Activated CD4-positive, alpha-beta T cell treated with anti-CD3 and anti-CD28 coated beads, Interleukin-2, Interleukin-6, amounts not matched to agents 100 ng/mL and 50 ng/mL, durations not matched to agents 16 hours and 8 hours (primary cell): ENCODE measurements at regions not wholly inside any gene's neighbourhood (a gene's known extent, or its start where the extent isn't known, plus 50 kb on each side); places are given as distances from the start of the nearest gene placed in this dataset.

Source experiments
- DNase-seq: peaks from one replicate; pipeline ENCODE4 v3.0.0-alpha.2; 2020

DNA sequence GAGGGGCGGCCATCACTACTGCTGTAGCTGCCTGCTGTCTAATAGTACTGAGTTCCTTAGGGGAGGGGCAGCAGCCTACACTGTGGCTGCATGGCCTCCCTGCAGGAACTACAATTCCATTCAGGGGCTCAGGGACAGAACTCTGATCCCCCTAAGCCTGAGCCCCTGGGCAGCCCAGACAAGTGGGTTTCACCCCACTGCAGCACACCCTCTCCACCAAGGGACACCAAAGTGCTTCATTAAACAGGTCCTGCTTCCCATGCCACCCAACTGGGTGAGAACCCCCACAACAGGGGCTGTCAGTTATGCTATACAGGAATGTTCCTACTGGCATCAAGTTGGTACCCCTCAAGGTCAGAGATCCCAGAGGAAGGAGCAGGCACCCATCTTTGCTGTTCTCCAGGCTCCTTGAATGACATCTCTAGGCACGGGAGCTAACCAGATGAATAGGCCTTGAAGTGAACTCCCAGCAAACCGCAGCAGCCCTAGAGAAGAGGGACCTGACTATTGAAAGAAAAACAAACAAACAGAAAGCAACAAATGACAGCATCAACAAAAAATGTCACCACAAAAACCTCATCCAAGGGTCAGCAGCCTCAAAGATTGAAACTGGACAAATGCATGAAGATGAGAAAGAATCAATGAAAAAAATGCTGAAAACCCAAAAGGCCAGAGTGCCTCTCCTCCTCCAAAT lies 437.4 kb downstream of the NUF2 start:
- no peak for DNase-seq

DNA sequence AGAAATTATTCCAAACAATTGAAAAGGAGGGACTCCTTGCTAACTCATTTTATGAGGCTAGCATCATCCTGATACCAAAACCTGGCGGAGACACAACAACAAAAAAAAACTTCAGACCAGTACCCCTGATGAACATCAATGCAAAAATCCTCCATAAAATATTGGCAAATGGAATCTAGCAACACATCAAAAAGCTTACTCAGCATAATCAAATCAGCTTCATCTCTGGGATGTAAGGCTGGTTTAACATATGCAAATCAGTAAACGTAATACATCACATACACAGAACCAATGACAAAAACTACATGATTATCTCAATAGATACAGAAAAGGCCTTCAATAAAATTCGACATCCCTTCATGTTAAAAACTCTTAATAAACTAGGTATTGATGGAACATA lies 440.1 kb downstream of the NUF2 start:
- no peak for DNase-seq

DNA sequence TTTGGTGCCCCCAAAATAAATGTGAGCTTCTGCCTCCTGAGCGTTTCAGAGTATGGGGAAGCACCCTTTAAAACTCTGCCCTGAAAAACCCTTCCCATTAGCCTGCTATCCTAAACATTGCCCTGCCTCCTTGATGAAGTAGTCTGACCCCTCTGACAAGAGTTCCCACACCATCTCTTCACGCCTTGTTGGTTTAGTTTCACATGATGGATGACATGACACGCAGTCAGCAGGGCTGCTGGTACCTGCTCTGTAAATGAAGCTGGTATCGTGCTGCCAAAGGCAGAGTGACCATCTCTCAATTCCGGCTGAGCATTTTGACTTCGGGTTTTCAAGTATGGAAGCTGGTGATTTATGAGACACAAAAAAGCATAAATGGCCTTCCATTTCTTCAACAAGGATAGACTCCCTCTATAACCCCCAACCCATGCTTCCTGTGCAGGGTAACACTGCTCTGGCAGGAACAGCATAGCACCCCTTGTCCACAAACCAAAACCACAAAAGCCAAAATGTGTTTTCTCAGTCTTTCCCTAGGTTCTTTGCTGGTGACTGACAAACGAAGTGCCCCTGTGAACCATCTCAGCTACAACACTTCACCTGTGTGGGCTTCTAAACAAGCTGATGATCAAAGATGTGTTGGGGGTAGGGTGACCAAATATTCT lies 444.6 kb downstream of the NUF2 start:
- DNase-seq = no peak

DNA sequence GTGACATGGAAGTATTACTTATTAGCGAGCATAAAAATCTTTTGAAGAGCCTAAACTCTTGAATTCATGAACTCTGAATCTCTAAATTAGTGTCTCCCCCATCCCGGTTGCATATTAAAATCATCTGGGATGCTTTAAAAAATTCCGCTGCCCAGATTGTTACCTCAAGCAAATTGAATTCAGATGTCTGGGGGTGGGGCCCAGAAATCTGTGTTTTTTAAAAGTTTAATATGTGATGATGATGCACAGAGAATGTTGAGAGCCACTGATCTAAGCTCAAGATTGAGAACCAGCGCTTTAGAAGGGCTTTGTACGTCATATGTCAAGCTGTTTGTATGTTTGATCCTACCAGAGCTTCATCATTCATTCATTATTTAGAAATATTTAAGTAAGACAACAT lies 446.8 kb downstream of the NUF2 start:
- no peak for DNase-seq

DNA sequence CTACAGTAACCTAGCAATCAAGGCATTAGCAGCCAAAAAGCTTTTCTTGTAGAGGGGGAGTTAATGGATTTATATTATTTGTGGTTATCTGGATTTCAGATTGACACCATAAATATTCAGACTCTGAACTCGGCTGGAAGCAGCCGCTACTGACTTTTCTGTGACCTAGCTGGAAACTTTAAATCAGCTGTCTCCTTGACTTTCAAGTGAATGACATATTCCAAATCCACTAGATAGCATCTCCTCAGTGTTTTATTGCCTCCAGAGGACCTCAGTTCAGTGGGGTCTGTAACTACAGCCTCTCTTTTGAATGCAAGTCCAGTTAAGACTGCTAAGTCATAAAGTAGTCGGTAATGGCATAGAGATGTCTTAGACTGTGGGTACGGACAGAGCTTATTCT lies 448.5 kb downstream of the NUF2 start:
- DNase-seq = no peak

DNA sequence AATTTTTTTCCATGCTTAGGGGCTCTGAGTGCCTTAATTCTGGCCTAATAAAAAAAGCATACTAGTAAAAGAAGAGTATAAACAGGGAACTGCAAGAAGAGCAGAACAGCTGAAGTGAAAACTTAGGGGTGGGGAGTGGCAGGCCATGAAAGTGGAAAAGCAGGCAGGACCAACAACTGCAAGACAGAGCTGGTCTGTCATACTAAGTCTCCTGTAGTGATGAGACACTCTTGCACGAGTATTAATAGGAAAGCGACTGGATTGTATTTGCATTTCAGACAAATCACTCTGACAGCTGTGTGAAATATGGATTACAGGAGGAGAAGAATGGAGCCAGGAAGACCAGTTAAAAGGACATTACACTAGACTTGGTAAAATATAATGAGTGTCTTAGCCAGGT lies 449.9 kb downstream of the NUF2 start:
- no peak for DNase-seq

DNA sequence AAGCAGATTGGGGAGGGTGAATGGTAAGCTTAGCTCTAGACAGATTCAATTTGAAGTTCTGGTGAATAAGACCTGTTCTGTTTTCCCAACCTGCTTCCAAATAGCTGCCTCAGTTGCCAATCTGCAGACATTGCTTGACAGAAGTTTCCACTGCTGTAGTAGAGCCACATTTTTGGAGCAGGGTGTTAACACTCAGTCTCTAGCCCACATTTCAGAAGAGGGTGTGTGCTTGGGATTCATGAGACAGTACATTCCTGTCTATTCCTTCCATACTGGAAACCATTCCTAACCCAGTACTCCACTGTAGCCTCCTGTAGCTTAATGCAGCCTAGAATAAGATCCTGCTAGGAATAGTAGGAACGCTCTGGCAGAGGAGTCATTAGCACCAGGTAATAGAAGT lies 450.5 kb downstream of the NUF2 start:
- DNase-seq = no peak

DNA sequence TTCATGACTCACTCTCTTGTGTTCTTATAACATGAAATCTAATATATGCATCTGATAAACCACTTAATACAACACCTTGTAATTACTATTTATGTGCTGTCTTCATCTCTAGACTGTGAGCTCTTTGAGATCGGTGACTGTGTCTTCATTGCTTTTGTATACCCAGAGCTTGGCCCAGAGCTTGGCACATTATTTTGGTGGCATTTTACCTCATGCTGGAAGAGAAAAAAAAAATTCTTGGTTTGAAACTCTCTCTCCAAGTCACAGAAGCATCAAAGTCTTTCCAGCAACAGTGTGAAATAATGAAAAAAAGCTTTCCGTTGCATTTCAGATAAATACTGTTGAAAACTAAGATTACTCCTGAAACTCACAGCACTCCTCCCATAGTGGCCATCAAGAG lies 451.6 kb downstream of the NUF2 start:
- no peak for DNase-seq

DNA sequence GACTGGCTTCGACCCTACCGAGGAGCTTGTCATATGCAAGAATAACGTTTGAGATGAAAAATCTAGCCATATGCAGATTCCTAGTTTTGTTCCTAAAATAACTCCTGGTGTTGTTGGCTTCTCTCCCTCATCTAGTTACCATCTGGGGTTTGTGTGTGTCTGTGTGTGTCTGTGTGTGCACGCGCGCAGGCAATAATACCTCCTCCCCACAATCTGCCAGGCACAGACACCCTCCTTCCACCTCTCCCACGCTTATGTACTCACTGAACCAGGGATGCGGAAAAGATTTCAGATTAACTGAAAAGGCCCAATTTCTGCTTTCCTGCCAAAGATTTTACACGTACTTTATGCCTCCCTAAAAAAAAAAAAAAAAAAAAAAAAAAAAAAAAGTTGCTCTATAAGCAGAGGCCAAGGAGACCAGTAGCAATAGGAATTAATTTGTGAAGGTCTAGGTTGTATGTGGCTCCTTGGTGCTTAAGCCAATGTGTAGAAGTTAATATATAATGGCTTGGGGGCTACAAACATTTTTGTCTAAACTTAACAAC lies 452.7 kb downstream of the NUF2 start:
- no peak for DNase-seq

DNA sequence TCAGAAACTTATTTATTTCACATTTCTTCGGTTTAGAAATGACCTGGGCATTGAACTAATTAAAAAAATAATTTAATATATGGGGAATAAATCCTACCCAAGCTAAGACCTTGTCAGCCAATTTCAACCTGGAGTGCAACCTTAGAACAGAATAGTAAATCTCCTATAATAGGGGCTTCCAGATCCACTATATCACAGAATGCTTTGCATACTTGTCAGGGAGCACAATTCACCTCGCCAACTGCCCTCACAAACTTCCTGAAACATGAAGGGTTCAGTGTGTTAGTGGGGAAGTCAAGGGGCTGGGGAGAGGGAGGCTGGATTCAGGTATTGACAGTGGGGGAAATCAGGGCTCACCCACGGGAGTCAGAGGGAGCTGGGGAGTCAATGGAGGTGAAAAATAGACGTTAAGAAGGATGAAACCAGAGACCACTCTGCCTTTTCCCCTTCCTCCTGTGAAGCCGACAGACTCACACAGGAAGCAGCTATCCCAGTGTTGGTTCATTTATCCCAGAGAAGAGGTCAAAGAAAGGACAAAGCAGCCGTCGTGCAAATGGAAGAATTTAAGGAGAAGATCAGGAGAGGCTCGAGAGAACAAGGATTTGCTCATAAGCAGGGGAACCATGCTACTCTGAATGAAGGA lies 453.3 kb downstream of the NUF2 start:
- no peak for DNase-seq

DNA sequence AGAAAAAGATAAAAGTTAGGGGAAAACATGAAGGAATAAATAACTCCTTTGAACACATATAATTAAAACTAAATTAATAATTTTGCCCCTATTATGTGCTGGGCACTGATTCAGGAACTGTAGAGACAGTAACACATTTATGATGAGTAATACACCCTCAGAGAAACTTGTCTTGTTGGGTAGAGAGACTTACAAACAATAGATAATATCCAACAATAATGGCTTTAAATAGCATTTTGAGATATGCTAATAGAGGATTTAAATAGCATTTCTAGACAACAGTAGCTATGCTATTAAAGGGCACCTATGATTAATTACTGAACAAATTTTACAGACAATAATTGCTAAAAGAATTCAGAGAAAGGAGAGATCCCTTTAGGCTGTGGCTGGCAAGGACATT lies 455.5 kb downstream of the NUF2 start:
- no peak for DNase-seq

DNA sequence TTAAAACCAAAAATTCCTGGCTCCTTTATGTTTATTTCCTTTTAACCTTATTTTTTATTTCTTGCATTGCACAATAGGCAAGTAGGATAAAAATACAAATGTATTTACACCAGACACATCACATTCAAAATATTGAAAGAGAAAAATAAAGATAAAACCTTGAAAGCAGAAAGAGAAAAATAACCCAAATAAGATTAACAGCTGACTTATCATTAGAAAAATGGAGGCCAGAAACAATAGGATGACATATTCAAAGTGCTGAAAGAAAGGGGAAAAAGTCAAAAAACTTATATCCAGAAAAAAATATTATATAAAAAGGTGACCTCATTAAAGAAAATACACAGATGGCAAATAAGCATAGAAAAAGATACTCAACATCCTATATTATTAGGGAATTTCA lies 459.4 kb downstream of the NUF2 start:
- no peak for DNase-seq

DNA sequence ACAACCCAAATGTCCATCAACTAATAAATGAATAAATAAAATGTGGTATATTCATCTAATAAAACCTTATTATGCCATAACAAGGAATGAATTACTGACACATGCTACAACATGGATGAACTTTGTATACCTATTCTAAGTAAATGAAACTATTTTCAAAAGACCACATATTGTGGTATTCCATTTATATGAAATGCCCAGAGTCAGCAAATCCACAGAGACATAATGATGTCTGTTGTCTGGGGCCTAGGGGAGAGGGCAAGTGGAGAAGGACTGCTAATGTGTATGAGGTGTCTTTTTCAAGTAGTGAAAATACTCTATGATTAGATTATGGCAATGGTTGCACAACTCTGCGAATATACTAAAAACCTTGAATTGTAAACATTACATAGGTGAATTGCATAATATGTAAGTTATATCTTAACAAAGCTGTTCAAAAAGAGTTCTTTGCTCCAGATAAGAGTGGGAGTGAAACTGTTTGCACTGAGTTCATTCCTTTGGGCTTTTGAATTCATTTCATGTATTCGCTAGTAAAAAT lies 464.2 kb downstream of the NUF2 start:
- no peak for DNase-seq

DNA sequence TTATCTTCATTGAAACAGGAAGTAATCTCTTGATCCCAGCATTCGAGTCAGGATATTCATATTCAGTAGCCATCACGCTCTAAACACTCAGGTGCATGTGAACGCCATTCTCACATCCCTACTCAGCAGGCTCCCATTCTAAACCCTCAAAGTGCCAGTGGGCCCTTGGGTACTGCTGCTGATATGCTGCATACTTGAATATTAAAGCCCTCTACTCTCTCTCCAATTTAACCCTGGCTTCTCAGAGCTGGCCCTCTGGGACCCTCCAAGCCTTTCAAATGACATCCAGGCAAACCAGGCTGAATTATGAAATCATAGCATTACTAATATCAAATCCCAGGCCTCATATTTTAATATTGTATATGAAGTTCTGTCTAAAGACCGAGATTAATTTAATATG lies 468.2 kb downstream of the NUF2 start:
- no peak for DNase-seq

DNA sequence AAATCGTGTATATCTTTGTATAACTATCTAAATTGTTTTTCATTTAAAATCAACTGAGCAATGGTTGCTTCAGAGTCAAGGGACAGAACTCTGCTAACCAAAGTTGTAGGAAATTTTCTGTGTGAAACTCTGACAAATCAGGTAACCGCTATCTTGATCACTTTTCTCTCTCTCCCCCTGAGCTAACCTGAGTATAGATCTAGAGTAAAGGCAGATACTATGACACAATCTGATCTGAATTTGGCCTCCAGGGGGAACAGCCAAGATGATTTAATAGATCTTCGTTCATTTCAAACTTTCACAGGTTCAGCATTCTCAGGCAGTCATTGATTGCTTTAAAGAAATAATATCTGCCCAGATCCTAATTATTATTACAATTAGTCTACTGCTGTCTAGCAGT lies 472.8 kb downstream of the NUF2 start:
- DNase-seq = no peak

DNA sequence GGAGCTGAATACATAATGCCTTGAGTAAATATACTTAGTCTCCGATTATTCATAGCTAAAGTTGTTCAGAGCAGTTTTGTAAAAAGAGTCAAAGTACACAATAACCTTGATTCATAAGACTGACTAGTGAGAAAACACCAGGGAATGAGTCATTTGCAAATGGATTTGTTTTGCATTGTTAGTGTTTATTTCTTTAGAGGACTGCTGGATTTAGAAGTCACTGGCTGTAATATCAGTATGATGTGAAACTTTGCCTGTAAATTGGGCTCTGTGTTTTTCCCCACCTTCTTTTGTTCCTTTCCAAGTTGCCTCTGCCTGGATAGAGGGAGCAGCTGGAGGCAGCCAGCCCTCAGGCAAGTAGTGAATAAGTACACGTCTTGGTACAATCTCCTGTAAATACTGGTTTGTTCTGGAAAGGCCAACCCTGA lies 474.7 kb downstream of the NUF2 start:
- no peak for DNase-seq

DNA sequence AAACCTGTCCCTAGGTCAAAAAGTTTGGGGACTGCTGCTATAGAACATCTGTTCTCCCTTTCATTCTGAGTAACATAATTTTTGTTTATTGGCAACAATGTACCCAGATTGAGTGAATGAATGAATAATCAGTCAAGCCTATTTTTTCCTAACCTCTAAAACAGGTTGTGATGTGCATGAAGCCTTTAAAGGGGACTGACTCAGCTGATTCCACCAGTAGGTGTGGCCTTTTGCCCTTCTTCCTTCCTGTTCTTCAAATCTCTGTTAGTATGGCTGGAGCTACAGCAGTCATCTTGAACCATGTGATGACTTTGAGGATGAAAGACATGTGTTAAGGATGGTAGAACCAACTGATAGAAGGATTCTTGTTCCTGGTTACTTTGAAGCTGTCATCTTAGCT lies 476.1 kb downstream of the NUF2 start:
- no peak for DNase-seq

DNA sequence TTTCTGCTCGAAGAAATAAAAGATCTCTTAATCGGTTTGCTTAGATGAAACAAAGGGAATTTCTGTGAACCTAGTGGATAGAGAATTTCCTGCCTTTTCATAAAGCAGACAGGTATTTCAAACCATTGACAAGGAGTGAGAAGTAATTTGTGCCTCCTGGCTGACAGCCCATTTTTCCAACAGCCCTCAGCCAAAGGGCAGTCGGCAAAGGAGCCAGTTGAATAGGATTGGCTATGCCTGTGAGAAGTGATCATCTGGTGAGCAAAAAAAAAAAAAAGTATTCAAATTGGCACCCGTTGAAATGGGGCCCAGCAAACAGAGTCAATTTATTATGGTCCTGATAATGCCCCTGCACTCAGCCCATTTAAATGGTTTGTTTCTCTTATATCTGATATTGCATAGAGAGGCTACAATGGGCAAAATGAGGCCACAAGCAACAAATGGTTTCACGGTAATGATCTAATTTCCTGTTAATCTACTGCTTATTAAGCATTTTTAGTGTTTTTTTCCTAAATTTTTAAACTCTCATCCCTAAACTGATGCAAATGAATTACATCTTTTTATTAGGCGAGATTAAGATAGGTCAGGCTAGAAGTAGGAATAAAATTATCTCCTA lies 477.5 kb downstream of the NUF2 start:
- DNase-seq = no peak

DNA sequence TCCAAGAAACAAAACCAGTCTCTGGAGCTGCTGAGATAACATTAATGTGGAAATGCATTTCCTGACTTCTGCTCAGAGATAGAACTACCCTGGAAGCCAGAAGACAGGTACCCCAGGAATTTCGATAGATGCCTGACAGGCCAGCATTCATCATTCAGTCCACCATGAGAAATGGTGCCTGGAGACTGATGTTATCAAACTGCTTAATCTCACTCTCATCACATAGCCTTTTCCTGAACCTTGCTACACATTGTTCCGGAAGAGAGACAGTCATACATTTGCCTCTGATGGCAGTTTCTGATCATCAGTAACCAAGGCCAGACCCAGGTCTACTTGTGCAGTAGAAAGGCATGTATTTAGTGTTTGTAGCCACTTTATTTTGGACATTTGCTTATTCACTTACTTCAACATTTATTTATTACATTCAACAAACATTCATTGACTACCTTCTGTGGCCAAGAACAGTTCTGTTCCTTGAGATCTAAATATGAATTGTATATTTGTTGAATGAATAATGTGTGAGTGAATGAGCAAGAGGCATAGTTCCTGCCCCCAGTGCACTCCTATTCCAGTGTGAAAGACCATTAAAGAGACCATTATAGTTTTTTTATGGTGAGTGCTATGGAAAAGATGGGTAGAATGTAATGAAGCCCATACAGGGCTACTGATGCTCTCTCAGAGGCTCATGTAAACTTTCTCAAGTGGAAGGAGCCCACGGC lies 485.7 kb downstream of the NUF2 start:
- DNase-seq = no peak

DNA sequence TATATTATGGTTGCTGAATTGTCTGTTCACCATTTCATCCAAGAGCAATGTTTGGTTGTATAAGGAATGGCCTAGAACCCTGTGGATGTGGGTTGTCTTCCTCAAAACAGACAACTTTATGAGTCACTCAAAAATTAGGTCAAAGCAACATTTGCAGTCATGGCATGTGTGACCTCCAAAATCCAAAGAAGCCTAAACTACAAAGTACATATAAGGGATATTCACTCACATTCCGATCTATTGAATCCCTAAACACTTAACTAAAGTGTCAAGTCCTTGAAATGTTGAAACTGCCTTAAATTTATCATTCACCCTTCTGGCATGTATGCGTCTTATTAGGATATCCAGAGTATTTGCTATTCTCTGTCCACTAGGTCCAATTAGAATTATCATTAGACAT lies 491.5 kb downstream of the NUF2 start:
- no peak for DNase-seq

DNA sequence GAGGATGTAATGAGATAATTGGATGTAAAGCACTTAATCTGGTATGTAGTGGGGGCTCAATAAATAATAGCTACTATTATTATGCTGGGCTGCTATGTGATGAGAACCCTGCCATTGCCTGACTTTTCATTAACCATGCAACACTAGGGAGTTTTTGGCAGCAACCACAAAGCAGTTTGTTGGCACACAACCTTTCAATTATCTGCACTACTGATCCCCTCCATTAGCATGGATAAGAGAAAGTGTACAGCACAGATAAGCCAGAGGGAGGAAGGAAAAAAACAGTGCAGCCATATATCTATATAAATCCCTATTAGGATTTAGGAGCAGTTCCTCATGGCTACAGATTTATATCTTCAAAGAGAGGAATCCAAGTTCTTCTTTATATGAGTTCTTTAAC lies 498.5 kb downstream of the NUF2 start:
- no peak for DNase-seq

DNA sequence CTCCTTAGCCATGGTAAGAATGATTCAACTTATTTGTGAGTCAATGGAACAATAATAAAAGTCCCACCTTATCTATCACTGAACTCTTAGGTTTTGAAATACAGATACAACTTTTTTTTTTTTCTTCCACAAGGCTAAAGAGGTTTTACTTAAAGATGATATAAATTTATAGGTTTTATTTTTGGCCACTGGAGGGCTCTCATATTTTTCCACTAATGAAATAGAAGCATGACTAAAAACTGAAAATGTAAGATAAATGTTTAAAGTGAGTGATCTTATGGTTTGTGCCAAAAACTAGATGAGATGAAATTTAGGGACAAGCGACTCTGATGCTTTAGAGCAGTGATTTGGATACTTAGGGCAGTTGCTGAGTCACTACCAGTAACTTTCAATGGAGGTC lies 499.0 kb downstream of the NUF2 start:
- DNase-seq = no peak

DNA sequence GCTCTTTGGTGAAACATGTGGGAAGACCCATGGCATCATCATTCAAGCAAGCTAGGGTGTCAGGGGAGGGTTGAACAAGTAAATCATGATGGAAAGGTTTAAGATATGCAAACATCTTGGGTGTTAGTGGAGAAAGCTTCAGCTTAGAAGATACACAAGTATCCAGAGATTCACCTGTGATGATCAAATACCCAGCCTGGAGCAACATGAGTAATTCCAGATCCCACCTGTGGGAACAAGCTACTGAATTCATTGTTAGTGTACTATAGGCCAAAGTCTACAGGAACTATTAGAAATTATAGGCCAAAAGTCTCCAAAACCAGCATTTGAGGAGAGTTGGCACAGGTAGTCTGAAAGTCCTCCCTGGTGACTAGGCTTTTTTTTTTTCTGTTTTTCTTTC lies 499.9 kb downstream of the NUF2 start:
- DNase-seq = no peak
